PFSK-1 (cell line): ENCODE measurements at regions not wholly inside any gene's neighbourhood (a gene's known extent, or its start where the extent isn't known, plus 50 kb on each side); places are given as distances from the start of the nearest gene placed in this dataset.

Source experiments
- FOXP2 ChIP-seq: optimal IDR thresholded peaks from 2 replicates; pipeline ENCODE3; 2011; ENCODE audit warnings: borderline replicate concordance, control low read depth, inconsistent platforms; ENCODE audit not compliant: insufficient read depth; ENCODE audit errors: extremely low read length, extremely low read depth
- POLR2AphosphoS5 ChIP-seq: IDR thresholded peaks from 2 replicates; pipeline ENCODE4 v1.6.1; 2012; ENCODE audit warnings: low read depth, mild to moderate bottlenecking, control low read depth, low read length, moderate library complexity
- SIN3A ChIP-seq: IDR thresholded peaks from 2 replicates; pipeline ENCODE4 v1.6.1; 2012; ENCODE audit warnings: mild to moderate bottlenecking, low read length, moderate library complexity, borderline replicate concordance; ENCODE audit not compliant: insufficient read depth
- TAF1 ChIP-seq: IDR thresholded peaks from 2 replicates; pipeline ENCODE4 v1.6.1; 2012; ENCODE audit warnings: low read length, control low read depth, borderline replicate concordance; ENCODE audit not compliant: insufficient read depth
- TF ChIP-seq, protein P1 (sequence below), 2 experiments: IDR thresholded peaks; 2 replicates each; pipeline versions ENCODE4 v1.6.1 to v1.8.0; 2011 to 2012; ENCODE audit warnings: low read depth in 2 of 2, low read length in 2 of 2, control low read depth in 1 of 2, inconsistent platforms in 1 of 2, mild to moderate bottlenecking in 1 of 2, moderate library complexity in 1 of 2; ENCODE audit not compliant: insufficient read depth in 1 of 2

DNA sequence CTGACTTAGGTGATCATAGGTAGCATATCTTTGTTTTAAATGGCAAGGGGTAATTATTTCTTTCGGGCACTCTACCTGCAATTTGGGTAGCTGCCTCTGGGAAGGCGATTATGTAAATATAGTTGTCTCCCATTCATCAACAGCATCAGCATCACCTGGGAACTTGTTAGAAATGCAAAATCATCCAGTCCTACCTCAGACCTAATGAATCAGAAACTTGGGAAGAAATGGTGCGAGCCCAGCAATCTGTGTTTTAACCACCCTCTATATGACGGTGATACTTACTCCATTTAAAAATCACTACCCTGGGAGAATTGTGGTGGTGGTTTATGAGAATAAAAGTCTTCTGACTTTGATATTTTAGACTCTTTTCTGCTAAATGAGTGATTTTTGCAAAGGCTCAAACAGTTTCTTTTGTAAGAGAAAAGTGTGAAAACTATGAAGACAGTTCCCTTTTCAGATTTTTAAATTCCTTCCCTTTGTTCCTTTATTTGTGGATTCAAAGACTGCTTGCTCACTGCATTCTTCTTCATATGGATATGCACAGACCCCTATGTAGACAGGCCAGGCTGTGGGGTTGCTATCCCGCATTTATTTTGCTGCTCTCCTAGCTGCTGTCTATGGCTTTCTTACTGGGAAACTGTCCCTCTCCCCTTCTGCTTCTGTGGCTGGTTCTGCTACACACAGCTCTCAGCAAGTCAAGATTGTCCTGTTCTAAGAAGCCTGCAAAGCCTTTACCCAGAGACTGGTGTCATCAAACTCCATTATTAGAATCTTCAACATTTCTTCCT, 365.3 kb downstream of the RNF144B start:
- no peak for TF ChIP-seq TAF1
- TF ChIP-seq, protein P1, sequence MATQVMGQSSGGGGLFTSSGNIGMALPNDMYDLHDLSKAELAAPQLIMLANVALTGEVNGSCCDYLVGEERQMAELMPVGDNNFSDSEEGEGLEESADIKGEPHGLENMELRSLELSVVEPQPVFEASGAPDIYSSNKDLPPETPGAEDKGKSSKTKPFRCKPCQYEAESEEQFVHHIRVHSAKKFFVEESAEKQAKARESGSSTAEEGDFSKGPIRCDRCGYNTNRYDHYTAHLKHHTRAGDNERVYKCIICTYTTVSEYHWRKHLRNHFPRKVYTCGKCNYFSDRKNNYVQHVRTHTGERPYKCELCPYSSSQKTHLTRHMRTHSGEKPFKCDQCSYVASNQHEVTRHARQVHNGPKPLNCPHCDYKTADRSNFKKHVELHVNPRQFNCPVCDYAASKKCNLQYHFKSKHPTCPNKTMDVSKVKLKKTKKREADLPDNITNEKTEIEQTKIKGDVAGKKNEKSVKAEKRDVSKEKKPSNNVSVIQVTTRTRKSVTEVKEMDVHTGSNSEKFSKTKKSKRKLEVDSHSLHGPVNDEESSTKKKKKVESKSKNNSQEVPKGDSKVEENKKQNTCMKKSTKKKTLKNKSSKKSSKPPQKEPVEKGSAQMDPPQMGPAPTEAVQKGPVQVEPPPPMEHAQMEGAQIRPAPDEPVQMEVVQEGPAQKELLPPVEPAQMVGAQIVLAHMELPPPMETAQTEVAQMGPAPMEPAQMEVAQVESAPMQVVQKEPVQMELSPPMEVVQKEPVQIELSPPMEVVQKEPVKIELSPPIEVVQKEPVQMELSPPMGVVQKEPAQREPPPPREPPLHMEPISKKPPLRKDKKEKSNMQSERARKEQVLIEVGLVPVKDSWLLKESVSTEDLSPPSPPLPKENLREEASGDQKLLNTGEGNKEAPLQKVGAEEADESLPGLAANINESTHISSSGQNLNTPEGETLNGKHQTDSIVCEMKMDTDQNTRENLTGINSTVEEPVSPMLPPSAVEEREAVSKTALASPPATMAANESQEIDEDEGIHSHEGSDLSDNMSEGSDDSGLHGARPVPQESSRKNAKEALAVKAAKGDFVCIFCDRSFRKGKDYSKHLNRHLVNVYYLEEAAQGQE (IDR thresholded peaks at IDR 0.05; ENCODE audit: insufficient read depth in 1 of 2, low read depth in 2 of 2, low read length in 2 of 2) = no peak

DNA sequence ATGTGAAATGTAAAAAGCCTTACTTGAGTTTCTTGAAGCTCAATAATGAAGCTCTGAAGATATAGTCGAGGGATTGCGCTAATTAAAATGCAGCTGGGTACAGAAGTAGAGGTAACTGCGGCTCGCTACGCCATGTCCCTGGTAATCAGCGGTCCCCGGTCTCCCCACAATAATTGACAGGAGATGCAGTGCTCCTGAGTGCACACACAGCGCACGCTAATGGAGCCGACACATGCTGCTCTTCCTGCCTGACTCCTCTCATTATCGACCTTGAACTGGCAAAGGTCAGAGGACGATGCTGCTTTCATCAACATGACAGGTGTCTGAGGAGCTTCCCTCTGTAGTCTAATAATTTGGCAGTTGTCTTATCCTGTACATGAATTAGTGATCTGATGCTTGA, 365.9 kb downstream of the RNF144B start:
- no peak for TF ChIP-seq SIN3A
- no peak for TF ChIP-seq FOXP2
- TF ChIP-seq TAF1 = no peak
- TF ChIP-seq POLR2AphosphoS5 = no peak
- TF ChIP-seq, protein P1 (IDR thresholded peaks at IDR 0.05; ENCODE audit: insufficient read depth in 1 of 2, low read depth in 2 of 2, low read length in 2 of 2) = no peak

DNA sequence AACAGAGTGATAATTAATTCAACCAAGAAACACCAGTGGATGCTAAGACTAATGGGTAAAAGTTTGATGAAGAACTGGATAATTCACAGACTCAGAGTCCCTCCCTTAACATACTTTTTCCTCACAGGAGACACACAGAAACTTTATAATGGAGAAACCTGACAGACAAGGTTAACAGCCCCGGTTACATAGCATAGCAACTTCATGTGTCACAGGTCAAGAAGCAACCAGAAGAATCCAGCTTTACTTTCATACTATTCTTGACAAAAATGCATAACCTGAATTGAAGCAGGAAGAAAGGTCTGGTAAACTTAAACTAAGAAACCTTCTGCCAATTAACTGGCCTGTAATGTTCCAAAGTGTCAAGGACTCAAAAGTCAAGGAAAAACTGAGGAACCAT, 375.9 kb downstream of the RNF144B start:
- TF ChIP-seq FOXP2 (no peak), SIN3A (no peak), TAF1 (no peak)
- TF ChIP-seq, protein P1 (IDR thresholded peaks at IDR 0.05; ENCODE audit: insufficient read depth in 1 of 2, low read depth in 2 of 2, low read length in 2 of 2) = no peak

DNA sequence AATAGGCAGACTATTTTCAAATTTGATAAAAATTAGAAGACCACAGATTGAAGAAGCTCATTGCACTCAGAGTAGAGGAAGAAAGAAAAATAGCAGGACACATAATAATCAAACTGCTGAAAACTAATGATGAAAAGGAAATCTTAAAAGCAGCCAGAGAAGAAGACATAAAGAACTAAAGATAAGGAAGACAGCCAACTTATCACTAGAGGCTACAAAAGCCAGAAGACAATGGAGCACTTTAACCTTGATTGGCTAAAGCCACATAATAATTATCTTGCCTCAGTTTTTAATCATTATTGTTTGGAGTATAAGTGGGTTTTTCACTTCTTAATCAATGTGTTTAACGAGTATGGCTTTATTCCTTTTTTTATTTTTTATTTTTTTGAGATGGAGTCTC, 397.6 kb downstream of the RNF144B start:
- TF ChIP-seq SIN3A (no peak), POLR2AphosphoS5 (no peak), FOXP2 (no peak), TAF1 (no peak)
- TF ChIP-seq, protein P1 (IDR thresholded peaks at IDR 0.05; ENCODE audit: insufficient read depth in 1 of 2, low read depth in 2 of 2, low read length in 2 of 2) = no peak

DNA sequence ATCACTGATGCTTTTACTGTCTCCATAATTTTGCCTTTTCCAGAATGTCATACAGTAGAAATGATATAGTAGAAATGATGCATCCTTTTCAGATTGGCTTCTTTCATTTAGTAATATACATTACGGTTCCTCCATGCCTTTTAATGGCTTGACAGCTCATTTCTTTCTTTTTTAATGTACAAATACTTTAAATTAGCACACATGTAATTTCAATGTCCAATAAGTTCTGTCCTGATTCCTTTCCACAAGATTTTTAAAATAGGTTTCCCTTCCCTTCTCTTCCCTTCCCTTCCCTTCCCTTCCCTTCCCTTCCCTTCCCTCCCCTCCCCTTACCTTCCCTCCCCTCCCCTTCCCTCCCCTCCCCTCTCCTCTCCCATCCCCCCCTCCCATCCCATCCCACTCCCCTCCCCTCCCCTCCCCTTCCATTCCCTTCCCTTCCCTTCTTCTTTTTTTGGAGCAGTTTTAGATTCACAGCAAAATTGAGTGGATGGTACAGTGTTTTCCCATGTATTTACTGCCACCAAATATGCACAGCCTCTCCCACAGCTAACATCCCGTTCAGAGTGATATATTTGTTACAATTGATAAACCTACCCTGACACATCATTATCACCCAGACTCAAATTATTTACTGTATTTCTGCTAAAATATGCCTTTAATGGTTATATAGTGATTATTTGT, 398.8 kb downstream of the RNF144B start:
- TF ChIP-seq POLR2AphosphoS5 (no peak), SIN3A (no peak), FOXP2 (no peak), TAF1 (no peak)
- TF ChIP-seq, protein P1 (IDR thresholded peaks at IDR 0.05; ENCODE audit: insufficient read depth in 1 of 2, low read depth in 2 of 2, low read length in 2 of 2) = no peak
